ENCODE measurements at regions not wholly inside any gene's neighbourhood (a gene's known extent, or its start where the extent isn't known, plus 50 kb on each side); places are given as distances from the start of the nearest gene placed in this dataset.
"Not testable (repeated sequence)": the region's sequence is repeated elsewhere in the genome, so short reads cannot be mapped to it uniquely, and the experiment has no call there.

DNA sequence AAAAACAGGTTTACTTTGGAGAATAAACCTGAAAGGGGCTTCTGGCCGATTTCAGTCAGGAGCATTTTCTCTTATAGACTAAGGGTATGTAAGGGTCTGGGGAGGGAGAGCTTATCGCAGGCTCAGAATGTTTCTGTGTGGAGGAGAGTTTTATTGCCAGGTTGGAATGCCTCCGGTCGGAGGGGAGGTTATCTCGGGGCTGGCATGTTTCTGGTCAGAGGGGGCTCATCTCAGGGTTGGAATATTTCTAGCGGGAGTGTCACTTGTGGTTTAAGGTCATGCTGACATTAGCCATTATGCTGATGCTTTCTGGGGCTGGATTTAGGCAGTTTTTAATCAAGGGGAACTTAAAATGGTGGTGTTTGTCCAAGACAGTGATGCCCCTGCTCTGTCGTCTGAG, 333.6 kb downstream of the METTL4 start:
- FAIRE-seq (no peak), DNase-seq (ENCODE audit: insufficient read length, low spot score) (no peak)

DNA sequence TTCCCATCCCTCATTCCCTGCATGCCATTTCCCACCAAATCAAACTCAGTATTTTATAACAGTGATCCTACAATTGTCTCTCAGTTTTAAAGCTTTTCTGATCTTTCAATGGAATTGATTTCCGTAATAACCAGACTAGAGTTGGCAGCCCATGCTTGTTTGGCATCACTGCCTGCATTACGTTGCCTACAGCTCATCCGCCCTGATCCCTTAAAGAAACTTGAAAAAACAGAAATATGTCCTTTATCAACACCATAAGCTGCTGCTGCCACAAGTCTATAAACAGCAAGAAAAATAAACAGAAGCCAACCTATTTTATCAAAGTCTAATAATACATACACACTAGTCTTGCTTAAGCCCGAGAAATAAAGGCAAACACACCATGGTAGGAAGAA, 331.0 kb downstream of the METTL4 start:
- DNase-seq (ENCODE audit: insufficient read length, low spot score) (no peak), FAIRE-seq (no peak)

DNA sequence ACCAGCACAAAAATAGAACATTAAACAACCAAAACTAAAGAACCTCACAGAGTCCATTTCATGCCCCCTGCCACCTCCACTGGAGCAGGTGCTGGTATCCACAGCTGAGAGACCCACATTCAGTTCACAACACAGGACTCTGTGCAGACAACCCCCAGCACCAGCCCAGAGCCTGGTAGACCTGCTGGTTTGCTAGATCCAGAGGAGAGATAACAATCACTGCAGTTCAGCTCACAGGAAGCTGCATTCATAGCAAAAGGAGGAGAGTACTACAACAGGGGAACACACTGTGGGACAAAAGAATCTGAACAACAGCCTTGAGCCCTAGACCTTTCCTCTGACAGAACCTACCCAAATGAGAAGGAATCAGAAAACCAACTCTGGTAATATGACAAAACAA, 326.7 kb downstream of the METTL4 start:
- DNase-seq (ENCODE audit: insufficient read length, low spot score) (no peak), FAIRE-seq (no peak)

DNA sequence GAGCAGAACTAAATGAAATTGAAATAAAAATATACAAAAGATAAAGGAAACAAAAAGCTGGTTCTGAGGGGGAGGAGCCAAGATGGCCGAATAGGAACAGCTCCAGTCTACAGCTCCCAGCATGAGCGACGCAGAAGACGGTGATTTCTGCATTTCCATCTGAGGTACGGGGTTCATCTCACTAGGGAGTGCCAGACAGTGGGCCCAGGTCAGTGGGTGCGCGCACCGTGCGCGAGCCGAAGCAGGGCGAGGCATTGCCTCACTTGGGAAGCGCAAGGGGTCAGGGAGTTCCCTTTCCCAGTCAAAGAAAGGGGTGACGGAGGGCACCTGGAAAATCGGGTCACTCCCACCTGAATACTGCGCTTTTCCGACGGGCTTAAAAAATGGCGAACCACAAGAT, 324.2 kb downstream of the METTL4 start:
- FAIRE-seq; DNase-seq (ENCODE audit: insufficient read length, low spot score): not testable (repeated sequence)

DNA sequence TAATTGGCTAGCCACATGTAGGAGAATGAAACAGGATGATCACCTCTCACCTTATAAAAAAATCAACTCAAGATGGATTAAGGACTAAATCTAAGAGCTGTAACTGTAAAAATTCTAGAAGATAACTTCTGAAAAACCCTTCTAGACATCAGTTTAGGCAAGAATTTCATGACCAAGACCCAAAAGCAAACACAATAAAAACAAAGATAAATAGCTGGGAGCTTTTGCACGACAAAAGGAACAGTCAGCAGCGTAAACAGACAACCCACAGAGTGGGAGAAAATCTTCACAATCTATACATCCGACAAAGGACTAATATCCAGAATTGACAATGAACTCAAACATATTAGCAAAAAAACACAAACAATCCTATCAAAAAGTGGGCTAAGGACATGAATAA, 316.3 kb downstream of the METTL4 start:
- no peak for FAIRE-seq
- no peak for DNase-seq (ENCODE audit: insufficient read length, low spot score)

DNA sequence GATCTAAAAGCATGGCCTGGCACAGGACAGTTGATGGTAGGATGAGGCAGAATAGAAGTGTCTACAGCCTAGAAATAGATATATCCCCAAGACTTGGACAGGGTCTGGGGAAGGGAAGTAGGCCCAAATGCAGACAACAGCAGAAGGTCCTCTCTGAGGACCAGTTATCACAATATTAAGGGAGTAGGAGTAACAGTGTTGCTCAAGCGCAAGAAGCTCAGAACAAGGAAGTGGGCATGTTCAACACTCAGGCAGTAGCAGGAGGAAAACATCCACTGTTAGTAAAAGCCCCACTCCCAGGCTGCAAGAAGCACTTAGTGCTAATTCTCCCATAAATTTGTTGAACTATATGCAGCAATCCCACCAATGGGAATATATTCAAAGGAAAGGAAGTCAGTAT, 314.7 kb downstream of the METTL4 start:
- DNase-seq (ENCODE audit: insufficient read length, low spot score) (no peak), FAIRE-seq (no peak)

DNA sequence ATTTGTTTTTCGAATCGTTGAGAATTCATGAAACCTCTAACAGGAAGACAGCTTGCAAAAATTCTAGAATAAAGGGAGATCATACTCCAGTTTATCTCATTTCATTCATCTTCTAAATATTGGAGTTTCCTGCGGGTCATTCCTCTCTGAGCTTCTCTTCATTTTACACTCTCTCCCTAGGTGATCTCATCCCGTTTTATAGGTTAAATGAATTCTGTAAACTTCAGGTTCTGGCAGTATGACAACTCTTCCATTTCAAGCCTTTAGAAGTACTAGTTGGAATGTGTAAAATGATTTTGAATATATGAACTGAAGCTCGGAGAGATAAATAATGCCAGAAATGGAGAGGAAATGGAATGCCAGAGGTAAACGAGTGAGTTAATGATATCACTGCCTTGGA, 312.4 kb downstream of the METTL4 start:
- FAIRE-seq = no peak
- DNase-seq (ENCODE audit: insufficient read length, low spot score) = no peak

DNA sequence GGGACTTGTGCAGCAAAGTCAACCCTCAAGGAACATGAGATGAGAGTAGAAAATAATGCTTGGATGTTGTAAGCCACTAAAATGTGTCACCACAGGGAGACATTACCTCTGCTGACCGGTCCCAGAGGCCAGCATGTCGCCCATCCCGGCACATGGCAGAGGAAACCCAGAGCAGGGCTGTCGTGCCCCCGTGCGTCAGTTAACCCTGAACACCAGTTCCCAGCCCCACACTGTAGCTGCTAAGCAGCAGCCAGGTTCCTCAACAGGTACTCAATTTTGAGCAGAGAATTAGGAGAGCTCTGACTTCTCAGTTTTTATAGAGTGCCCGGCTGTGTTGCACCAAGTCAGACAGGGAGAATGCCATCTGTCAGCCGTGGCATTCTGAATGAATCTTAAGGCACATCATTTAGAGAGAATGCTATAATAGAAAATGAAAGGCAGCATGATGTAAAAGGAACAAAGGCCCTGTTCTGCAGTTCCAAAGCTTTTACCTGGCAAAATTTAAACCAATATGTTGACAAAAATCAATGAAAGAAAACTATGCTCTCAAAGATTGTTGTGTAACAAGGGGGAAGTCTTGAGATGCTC, 307.9 kb downstream of the METTL4 start:
- DNase-seq (ENCODE audit: insufficient read length, low spot score) = no peak
- no peak for FAIRE-seq

DNA sequence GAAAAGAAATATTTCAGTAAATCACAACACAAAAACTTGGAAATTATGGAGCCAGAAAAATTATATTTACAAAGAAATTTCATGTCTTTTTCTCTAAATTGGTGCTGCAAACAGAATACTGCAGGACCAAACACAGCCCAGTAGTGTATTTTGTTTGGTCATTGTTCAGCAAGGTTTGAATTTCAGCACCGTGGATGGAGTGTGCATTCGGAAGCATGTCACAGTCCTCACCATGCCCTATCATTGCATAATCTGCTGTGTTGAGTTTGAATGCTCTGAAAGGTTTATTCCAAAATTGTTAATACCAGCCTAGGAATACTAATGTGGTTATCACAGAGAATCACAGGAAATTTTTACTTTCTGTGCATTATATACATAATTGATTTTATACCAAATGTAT, 296.7 kb downstream of the METTL4 start:
- DNase-seq (ENCODE audit: insufficient read length, low spot score) (no peak), FAIRE-seq (no peak)

DNA sequence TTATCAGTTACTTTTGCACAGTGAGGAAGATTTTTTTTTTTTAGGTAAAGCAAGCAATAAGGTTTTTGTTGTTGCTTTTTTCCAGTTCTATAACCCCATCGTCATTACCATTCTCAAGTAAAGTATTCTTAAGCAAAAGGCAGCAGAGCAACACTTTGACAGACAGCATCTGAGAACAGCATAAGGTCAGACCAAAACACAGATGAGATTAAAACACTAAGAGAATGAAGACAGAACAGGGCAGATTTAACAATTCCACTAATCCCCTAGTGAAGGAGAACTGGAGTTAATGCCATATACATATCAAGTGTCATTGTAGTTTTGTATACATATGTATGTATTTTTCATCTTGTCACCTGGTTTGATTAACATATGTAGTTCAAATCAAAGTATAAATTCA, 290.2 kb downstream of the METTL4 start:
- FAIRE-seq = no peak

DNA sequence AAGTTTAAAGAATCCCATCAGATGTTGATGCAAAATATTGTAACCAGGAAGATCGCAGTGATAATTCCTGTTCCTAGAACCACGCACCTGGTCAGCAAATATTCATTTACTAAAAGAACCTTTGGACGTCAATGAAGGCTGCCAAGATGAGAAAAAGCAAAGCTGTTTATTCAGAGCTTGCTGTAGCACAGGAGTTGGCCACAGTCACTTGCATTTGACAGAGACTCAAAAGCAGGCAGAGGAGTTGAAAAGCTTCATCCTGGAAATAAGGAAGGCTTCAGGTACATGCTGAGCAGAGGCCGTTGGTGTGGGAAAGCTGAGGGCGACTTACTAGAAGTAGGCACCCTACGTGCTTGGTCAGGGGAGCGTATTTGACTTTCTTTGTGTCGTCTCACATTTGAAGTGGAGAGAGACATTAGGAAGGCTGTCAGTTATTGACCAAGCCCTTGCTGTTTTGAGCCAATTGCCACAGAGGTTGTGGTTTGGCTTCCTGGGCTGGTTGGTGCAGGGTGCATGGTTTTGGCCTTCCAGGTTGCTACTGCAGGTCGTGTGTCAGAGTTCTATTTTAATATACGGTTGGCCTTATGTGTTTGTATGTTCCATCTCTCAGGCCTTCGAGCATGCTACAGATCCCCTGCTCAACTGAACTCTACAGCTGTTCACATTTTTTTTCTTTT, 289.6 kb downstream of the METTL4 start:
- DNase-seq (ENCODE audit: insufficient read length, low spot score) (no peak), FAIRE-seq (no peak)

More for the DNA sequence above, 290.2 kb downstream of the METTL4 start:
- no peak for DNase-seq (ENCODE audit: insufficient read length, low spot score)

DNA sequence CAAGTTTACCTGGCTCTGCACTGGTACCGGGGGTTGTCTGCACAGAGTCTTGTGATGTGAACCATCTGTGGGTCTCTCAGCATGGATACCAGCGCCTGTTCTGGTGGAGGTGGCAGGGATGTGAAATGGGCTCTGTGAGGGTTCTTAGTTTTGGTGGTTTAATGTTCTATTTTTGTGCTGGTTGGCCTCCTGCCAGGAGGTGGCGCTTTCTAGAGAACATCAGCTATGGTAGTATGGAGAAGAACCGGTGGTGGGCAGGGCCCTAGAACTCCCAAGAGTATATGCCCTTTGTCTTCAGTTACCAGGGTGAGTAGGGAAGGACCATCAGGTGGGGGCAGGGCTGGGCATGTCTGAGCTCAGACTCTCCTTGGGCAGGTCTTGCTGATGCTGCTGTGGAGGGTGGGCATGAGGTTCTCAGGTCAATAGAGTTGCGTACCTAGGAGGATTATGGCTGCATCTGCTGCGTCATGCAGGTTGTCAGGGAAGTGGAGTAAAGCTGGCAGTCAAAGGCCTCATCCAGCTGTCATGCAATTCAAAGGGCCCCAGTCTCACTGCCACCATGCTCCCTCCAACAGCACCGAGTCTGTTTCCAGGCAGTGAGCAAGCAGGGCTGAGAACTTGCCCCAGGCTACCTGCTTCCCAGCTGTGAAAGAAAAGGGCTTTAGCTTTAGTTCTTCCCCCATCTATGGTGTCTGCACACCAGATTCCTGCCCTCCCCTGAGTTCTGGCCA, 278.0 kb downstream of the METTL4 start:
- no peak for FAIRE-seq
- DNase-seq (ENCODE audit: insufficient read length, low spot score) = no peak

DNA sequence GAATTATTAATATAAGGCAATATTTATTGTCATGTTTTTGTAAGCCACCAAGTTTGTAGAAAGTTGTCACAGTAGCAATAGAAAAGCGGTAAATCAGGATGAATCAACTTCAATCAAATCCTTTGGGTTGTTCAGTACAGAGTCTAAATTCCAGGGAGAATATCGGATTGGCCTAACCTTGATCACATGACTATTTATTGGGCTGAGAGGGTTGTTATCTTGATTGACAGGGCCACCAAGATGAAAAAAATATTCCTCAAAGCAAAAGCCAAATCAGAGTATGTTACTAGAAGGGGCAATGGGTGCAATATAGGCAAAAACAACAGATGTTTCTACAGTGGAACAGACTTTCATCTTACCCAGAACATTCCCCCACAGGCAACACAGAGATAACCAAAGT, 270.0 kb downstream of the METTL4 start:
- no peak for DNase-seq (ENCODE audit: insufficient read length, low spot score)
- no peak for FAIRE-seq

DNA sequence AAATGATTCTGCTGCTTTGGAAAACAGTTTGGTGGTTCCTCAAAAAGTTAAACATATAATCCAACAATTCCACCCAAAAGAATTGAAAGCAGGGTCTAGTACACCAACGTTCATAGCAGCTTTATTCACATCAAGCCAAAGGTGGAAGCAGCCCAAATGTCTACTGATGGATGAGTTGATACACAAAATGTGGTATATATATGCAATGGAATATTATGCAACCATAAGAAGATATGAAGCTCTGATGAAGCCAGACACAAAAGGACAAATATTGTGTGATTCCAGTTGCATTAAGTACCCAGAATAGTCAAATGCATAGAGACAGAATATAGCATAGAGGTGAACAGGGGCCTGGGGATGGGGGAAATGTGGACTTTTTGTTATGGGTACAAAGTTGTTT, 269.3 kb downstream of the METTL4 start:
- FAIRE-seq (no peak), DNase-seq (ENCODE audit: insufficient read length, low spot score) (no peak)

DNA sequence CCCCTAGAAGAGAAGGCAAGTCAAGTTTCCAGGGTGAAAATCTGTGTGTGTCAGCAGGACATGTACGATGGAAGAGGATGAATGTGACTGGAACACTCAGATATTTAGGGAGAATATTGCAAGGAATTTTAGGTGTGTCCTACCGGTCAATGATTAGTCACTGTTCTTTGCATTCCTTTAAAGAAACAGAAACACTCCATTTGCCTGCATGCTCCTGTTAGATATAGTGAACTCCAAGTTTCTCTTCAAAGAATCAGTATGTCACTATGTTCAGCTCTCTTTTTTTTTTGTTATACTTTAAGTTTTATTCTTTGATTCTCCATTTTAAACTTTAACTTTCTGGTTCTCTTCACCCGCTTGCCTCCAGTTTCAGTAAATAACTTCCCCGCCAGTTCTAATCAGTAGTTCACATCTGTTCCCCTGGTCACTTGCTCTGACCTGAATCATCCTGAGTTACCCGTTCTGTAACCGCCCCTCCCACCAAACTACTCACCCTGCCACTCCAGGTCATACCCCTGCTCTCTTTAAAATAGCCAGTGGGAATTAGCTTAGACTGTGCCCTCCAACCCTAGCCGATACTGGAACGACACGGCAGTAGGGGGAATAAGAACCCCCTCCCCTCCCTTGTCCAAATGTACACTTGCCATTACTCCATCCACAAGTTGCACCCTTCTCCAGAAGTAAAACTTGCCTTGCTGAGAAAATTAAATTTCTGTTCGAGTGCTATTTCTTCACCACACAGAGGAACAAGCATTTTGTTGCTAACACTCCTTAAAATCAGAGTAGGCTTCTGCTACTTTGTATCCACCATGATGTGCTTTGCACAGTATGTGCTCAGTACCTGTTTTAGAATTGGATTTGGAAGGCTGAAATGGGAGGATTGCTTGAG, 268.4 kb downstream of the METTL4 start:
- DNase-seq (ENCODE audit: insufficient read length, low spot score) (peak; percentile 39), FAIRE-seq (no peak)

DNA sequence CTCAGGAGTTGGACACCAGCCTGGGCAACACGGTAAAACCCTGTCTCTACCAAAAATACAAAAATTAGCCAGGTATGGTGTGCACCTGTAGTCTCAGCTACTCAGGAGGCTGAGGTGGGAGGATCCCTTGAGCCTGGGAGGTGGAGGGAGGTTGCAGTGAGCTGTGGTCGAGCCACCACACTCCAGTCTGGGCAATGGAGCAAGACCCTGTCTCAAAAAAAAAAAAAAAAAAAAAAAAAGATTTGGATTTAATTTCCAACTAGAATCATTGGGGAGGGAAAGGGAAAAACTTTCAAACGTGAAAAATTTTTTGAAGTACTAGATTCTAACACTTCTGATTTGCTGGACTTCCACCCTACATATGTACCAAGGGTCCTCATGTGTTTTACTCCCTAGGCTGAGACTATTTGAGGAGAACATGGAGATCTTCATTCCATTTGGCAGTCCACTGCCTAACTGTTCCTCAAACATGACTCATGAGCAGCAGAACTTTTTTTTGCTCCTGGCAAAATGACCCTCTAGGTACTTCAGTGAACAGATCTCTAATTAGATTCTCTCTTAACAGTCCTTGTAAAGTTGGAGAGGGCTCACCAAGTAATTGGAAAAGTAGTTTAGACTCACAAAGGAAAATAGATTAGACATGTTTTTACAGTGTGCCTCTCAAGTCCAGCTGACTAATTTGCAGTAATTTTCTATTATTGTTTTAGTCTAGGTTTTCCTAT, 267.6 kb downstream of the METTL4 start:
- DNase-seq (ENCODE audit: insufficient read length, low spot score) (peak; percentile 7), FAIRE-seq (no peak)

DNA sequence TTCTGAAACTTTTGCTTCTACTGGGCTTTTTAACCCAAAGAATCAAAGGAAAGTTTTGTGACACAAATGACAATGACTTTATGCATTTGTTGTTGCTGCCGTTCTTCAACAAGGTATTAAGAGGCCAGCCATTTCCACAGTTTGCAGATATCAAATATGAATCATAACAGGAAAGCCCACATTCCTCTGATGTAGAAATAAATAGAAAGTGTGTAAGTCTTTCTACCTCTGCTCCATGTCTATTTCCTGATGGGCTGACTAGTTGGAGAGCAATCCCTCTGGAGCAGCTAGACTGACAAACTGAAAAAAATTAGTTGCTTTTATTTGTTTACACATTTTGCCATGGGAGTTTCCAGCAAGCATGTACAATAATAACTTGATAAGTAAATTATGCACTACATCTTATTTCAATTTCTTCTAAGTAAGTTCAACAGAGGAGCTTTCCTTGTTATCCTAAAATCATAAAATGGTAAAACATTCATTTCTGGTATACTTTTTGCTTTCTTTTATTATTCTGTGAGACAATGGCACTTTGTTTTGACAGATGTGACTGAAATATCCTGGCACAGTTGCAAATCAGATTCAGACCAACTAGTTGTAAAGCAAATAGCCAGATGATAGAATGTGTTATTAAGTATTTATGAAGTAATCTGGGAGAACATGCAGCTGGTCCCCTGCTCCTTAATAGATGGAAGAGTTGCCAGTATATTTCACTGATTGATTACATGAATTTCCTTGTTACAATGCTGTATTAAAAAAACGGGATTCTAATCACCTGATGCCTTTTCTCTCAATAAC, 266.7 kb downstream of the METTL4 start:
- DNase-seq (ENCODE audit: insufficient read length, low spot score) = peak; percentile 7
- FAIRE-seq = no peak

DNA sequence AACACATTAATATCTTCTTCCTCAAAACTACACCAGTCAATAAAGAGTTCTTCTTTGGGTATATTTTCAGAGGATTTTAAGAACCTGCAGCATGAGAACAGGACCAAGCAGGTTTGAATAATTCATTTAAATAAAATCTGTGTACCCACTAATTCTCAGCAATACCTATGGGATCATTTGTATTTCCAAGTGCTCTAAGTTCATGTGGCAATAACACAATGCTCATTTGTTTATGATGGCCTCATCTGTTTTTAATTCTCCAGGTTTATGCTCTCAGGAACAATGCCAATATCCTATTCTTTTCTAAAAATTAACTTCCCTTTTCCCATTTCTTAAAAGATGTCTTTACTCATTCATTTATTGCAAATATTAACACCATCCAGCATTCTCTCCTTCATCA, 264.7 kb downstream of the METTL4 start:
- DNase-seq (ENCODE audit: insufficient read length, low spot score) = no peak
- FAIRE-seq = no peak

DNA sequence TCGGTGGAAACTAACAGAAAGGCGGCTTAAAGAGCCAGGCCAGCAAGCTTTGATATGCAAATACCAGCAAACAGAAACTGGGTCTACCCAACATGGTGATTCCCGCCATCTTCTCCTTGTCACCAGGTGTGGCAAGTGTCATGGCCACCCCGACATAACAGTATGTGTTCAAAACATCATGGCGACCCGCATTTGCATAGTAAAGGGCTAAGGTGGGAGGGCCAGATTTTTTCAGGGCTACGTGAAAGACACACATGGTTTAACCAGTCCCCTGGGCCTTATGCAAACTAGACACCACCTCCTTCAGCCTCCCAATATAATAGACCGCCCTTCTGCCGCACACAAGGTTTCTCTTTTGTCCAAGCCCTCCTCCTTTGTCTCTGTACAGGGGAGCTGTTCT, 260.4 kb downstream of the METTL4 start:
- no peak for FAIRE-seq
- DNase-seq (ENCODE audit: insufficient read length, low spot score) = no peak

DNA sequence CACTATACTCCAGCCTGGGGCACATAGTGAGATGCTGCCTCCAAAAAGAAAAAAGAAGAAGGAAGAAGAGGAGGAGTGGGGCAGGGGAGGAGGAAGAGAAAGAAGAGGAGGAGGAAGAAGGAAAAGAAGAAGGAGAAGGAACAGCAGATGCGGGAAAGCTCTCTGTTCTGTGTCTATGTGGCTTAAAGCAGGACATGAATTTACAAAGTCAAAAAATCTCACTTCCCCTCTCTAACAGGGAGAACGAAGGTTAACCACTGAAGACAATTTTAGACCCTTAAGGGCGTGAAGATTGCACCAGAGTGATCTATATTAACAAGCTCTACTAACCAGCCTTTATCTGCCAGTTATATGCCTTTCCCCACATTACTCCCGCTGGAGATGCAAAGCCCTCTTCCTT, 258.9 kb downstream of the METTL4 start:
- DNase-seq (ENCODE audit: insufficient read length, low spot score) (no peak), FAIRE-seq (no peak)
